Naive B cell (primary cell): ENCODE measurements at regions not wholly inside any gene's neighbourhood (a gene's known extent, or its start where the extent isn't known, plus 50 kb on each side); places are given as distances from the start of the nearest gene placed in this dataset.
"Not testable (repeated sequence)": the region's sequence is repeated elsewhere in the genome, so short reads cannot be mapped to it uniquely, and the experiment has no call there.

Experiments
- ATAC-seq, 2 donors: fragments of 150-1000 bp; cut with Tn5 transposase; 2 replicates each; pipeline ENCODE4 v1.10.0; 2021; ENCODE audit warnings: low read depth in 2 of 2, mild to moderate bottlenecking in 2 of 2, moderate library complexity in 2 of 2
- DNase-seq: peaks from one replicate; pipeline ENCODE4 v3.0.0; 2022
- H3K27ac Mint-ChIP-seq, 6 donors: one replicate each; pipeline ENCODE4 v1.8.0; 2020 to 2022; ENCODE audit warnings: mild to moderate bottlenecking in 6 of 6, mixed read lengths in 6 of 6, moderate library complexity in 5 of 6, inconsistent platforms in 2 of 6
- H3K27me3 Mint-ChIP-seq, 3 donors: one replicate each; pipeline ENCODE4 v1.8.0; 2021 to 2022; ENCODE audit warnings: mixed read lengths in 3 of 3, mild to moderate bottlenecking in 1 of 3
- H3K36me3 Mint-ChIP-seq, 2 donors: one replicate each; pipeline ENCODE4 v1.8.0; 2020 to 2022; ENCODE audit warnings: mixed read lengths in 2 of 2, inconsistent platforms in 1 of 2, mild to moderate bottlenecking in 1 of 2
- H3K4me1 Mint-ChIP-seq, 3 donors: one replicate each; pipeline ENCODE4 v1.8.0; 2020 to 2022; ENCODE audit warnings: mixed read lengths in 3 of 3, inconsistent platforms in 1 of 3, mild to moderate bottlenecking in 1 of 3, moderate library complexity in 1 of 3
- H3K4me3 Mint-ChIP-seq, 8 donors: one replicate each; pipeline ENCODE4 v1.8.0; 2020 to 2022; ENCODE audit warnings: mild to moderate bottlenecking in 8 of 8, mixed read lengths in 8 of 8, moderate library complexity in 8 of 8, inconsistent platforms in 2 of 8
- H3K9me3 Mint-ChIP-seq, 7 donors: one replicate each; pipeline ENCODE4 v1.8.0; 2020 to 2022; ENCODE audit warnings: mixed read lengths in 7 of 7, mild to moderate bottlenecking in 5 of 7, inconsistent platforms in 2 of 7, moderate library complexity in 1 of 7

GRCh38 chr5:162529209-162529608, 461.6 kb downstream of the GABRG2 start:
- DNase-seq (no peak), ATAC-seq (no peak)
- H3K4me3 Mint-ChIP-seq = no peak overlapping the region
- no peak overlapping the region for H3K27ac Mint-ChIP-seq
- no peaks in the 10 kb centered on the region for H3K36me3 Mint-ChIP-seq
- H3K9me3 Mint-ChIP-seq = peaks cover 0 to 20% (median 8%) of the 10 kb centered on the region in 7 donors
- no peaks in the 10 kb centered on the region for H3K4me1 Mint-ChIP-seq
- no peaks in the 10 kb centered on the region for H3K27me3 Mint-ChIP-seq

GRCh38 chr5:162529886-162530285, 462.3 kb downstream of the GABRG2 start:
- Mint-ChIP-seq H3K36me3 (no peaks in the 10 kb centered on the region), H3K27ac (no peak overlapping the region), H3K4me3 (no peak overlapping the region), H3K27me3 (no peaks in the 10 kb centered on the region), H3K4me1 (no peaks in the 10 kb centered on the region), H3K9me3 (peaks cover 0 to 19% (median 4%) of the 10 kb centered on the region in 7 donors)
- DNase-seq (no peak), ATAC-seq (no peak)

GRCh38 chr5:162543437-162543836, 475.9 kb downstream of the GABRG2 start:
- Mint-ChIP-seq H3K9me3 (peaks cover 2 to 6% (median 3%) of the 10 kb centered on the region in 7 donors), H3K27ac (no peak overlapping the region), H3K4me3 (no peak overlapping the region), H3K27me3 (no peaks in the 10 kb centered on the region), H3K36me3 (no peaks in the 10 kb centered on the region), H3K4me1 (no peaks in the 10 kb centered on the region)
- DNase-seq (no peak), ATAC-seq (no peak)

- Mint-ChIP-seq H3K4me3 (no peak overlapping the region), H3K4me1 (no peaks in the 10 kb centered on the region), H3K36me3 (no peaks in the 10 kb centered on the region), H3K27ac (no peak overlapping the region), H3K27me3 (no peaks in the 10 kb centered on the region), H3K9me3 (peaks cover 0 to 20% (median 4%) of the 10 kb centered on the region in 7 donors)
- ATAC-seq (no peak), DNase-seq (no peak)
Observed at GRCh38 chr5:162544905-162545304, 477.3 kb downstream of the GABRG2 start.

GRCh38 chr5:162550236-162550635, 482.7 kb downstream of the GABRG2 start:
- Mint-ChIP-seq H3K36me3 (no peaks in the 10 kb centered on the region), H3K27ac (no peak overlapping the region), H3K27me3 (no peaks in the 10 kb centered on the region)

GRCh38 chr5:162558120-162558519, 490.5 kb downstream of the GABRG2 start:
- Mint-ChIP-seq H3K4me1 (no peaks in the 10 kb centered on the region), H3K27ac (no peak overlapping the region), H3K4me3 (no peak overlapping the region), H3K36me3 (no peaks in the 10 kb centered on the region), H3K27me3 (no peaks in the 10 kb centered on the region), H3K9me3 (peaks cover 0 to 8% (median 4%) of the 10 kb centered on the region in 7 donors)
- ATAC-seq (no peak), DNase-seq (no peak)

More at GRCh38 chr5:162550236-162550635, 482.7 kb downstream of the GABRG2 start:
- Mint-ChIP-seq H3K4me3 (no peak overlapping the region), H3K9me3 (peaks cover 1 to 20% (median 6%) of the 10 kb centered on the region in 7 donors), H3K4me1 (no peaks in the 10 kb centered on the region)
- DNase-seq (no peak), ATAC-seq (no peak)

GRCh38 chr5:162567644-162568043, 500.1 kb downstream of the GABRG2 start:
- DNase-seq (no peak), ATAC-seq (no peak)
- Mint-ChIP-seq H3K4me3 (no peak overlapping the region), H3K27ac (no peak overlapping the region), H3K27me3 (no peaks in the 10 kb centered on the region), H3K4me1 (no peaks in the 10 kb centered on the region), H3K9me3 (peaks cover 0 to 13% (median 4%) of the 10 kb centered on the region in 7 donors), H3K36me3 (no peaks in the 10 kb centered on the region)

- Mint-ChIP-seq H3K9me3 (peaks cover 0 to 13% (median 9%) of the 10 kb centered on the region in 7 donors), H3K4me1 (no peaks in the 10 kb centered on the region), H3K27ac (no peak overlapping the region), H3K4me3 (no peak overlapping the region), H3K36me3 (no peaks in the 10 kb centered on the region), H3K27me3 (no peaks in the 10 kb centered on the region)
- DNase-seq = no peak
- no peak for ATAC-seq
Observed at GRCh38 chr5:162573758-162574157, 506.2 kb downstream of the GABRG2 start.

GRCh38 chr5:162591724-162592123, 524.2 kb downstream of the GABRG2 start:
- H3K36me3 Mint-ChIP-seq = no peaks in the 10 kb centered on the region
- H3K27ac Mint-ChIP-seq = no peak overlapping the region
- H3K9me3 Mint-ChIP-seq = peaks cover 0 to 21% (median 1%) of the 10 kb centered on the region in 7 donors
- DNase-seq (no peak), ATAC-seq (no peak)
- no peak overlapping the region for H3K4me3 Mint-ChIP-seq
- no peaks in the 10 kb centered on the region for H3K4me1 Mint-ChIP-seq
- H3K27me3 Mint-ChIP-seq = no peaks in the 10 kb centered on the region

- H3K4me3 Mint-ChIP-seq = no peak overlapping the region
- no peak for DNase-seq
- no peaks in the 10 kb centered on the region for H3K4me1 Mint-ChIP-seq
- no peaks in the 10 kb centered on the region for H3K27me3 Mint-ChIP-seq
- no peak for ATAC-seq
- H3K27ac Mint-ChIP-seq = no peak overlapping the region
- no peaks in the 10 kb centered on the region for H3K36me3 Mint-ChIP-seq
- H3K9me3 Mint-ChIP-seq = peaks cover 0 to 21% (median 3%) of the 10 kb centered on the region in 7 donors
Observed at GRCh38 chr5:162593881-162594280, 526.3 kb downstream of the GABRG2 start.

GRCh38 chr5:162603443-162604070, 536.0 kb downstream of the GABRG2 start:
- H3K27ac Mint-ChIP-seq = no peak overlapping the region
- no peak overlapping the region for H3K4me3 Mint-ChIP-seq
- no peaks in the 10 kb centered on the region for H3K27me3 Mint-ChIP-seq
- DNase-seq (no peak), ATAC-seq (no peak)
- no peaks in the 10 kb centered on the region for H3K4me1 Mint-ChIP-seq
- peaks cover 0 to 11% (median 4%) of the 10 kb centered on the region in 7 donors for H3K9me3 Mint-ChIP-seq
- no peaks in the 10 kb centered on the region for H3K36me3 Mint-ChIP-seq

- Mint-ChIP-seq H3K27me3 (no peaks in the 10 kb centered on the region), H3K4me3 (no peak overlapping the region), H3K4me1 (no peaks in the 10 kb centered on the region), H3K27ac (no peak overlapping the region), H3K9me3 (peaks cover 0 to 5% (median 0%) of the 10 kb centered on the region in 7 donors), H3K36me3 (no peaks in the 10 kb centered on the region)
- ATAC-seq (no peak), DNase-seq (no peak)
Observed at GRCh38 chr5:162607879-162608278, 540.3 kb downstream of the GABRG2 start.

GRCh38 chr5:162621726-162622263, 554.2 kb downstream of the GABRG2 start:
- not testable (repeated sequence) for H3K27ac Mint-ChIP-seq, H3K27me3 Mint-ChIP-seq

GRCh38 chr5:162624110-162624509, 556.5 kb downstream of the GABRG2 start:
- Mint-ChIP-seq H3K4me1 (no peaks in the 10 kb centered on the region), H3K9me3 (peaks cover 1 to 30% (median 14%) of the 10 kb centered on the region in 7 donors), H3K27ac (no peak overlapping the region), H3K27me3 (no peaks in the 10 kb centered on the region), H3K36me3 (no peaks in the 10 kb centered on the region), H3K4me3 (no peak overlapping the region)
- ATAC-seq (no peak), DNase-seq (no peak)

More at GRCh38 chr5:162621726-162622263, 554.2 kb downstream of the GABRG2 start:
- H3K36me3 Mint-ChIP-seq, ATAC-seq, H3K4me1 Mint-ChIP-seq, DNase-seq: not testable (repeated sequence)
- Mint-ChIP-seq H3K9me3 (peaks cover 1 to 18% (median 5%) of the 10 kb centered on the region in 7 donors), H3K4me3 (peak overlapping the region in 1 of 8 donors; percentile 30)
